Prostate gland (tissue), 2 donors: ENCODE measurements at regions not wholly inside any gene's neighbourhood (a gene's known extent, or its start where the extent isn't known, plus 50 kb on each side); places are given as distances from the start of the nearest gene placed in this dataset.

Experiments used
- DNase-seq: peaks from one replicate; pipeline ENCODE4 v3.0.0-alpha.2; 2019; ENCODE audit warnings: low spot score
- H3K27ac ChIP-seq, 2 donors: fragments of 200-600 bp; sonication (generic); 2 replicates each; pipeline ENCODE4 v1.5.1; 2017 to 2019
- H3K27me3 ChIP-seq: fragments of 200-600 bp; sonication (generic); replicated peaks from 2 replicates; pipeline ENCODE4 v1.5.1; 2019; ENCODE audit not compliant: insufficient read depth
- H3K36me3 ChIP-seq, 2 donors: fragments of 200-600 bp; sonication (generic); 1 replicate in 1 of 2; 2 replicates in 1 of 2; pipeline versions ENCODE4 v1.5.1 to v1.8.1; 2017 to 2019
- H3K4me1 ChIP-seq: fragments of 200-600 bp; sonication (generic); replicated peaks from 2 replicates; pipeline ENCODE4 v1.5.1; 2019
- H3K4me3 ChIP-seq, 2 donors: fragments of 200-600 bp; sonication (generic); 2 replicates each; pipeline ENCODE4 v1.5.1; 2017 to 2019
- H3K9me3 ChIP-seq: fragments of 200-600 bp; sonication (generic); 2 replicates; pipeline ENCODE4 v1.5.1; 2017
- CTCF ChIP-seq, 4 experiments: fragments of 200-600 bp in 2 of 4; fragments of 450-650 bp in 2 of 4; sonication (generic) in 2 of 4; IDR thresholded peaks; 1 replicate in 3 of 4; 2 replicates in 1 of 4; pipeline ENCODE4 v1.5.1; 2016 to 2019; ENCODE audit warnings: antibody characterized with exemption in 4 of 4, mild to moderate bottlenecking in 2 of 4, moderate library complexity in 2 of 4
- POLR2A ChIP-seq: fragments of 450-650 bp; IDR thresholded peaks from one replicate; pipeline ENCODE4 v1.6.1; 2016; ENCODE audit warnings: antibody characterized with exemption, mild to moderate bottlenecking
- POLR2AphosphoS5 ChIP-seq: sonication (generic); formaldehyde crosslinking; IDR thresholded peaks from one replicate; pipeline ENCODE4 v1.6.1; 2017; ENCODE audit warnings: antibody characterized with exemption
- WGBS: methylation state at CpG from one replicate; pipeline ENCODE4 v1.1.5; 2018; 5-methylcytosine and 5-hydroxymethylcytosine counted together
- intact Hi-C: fragments of 100-400 bp; cut with DNase I; formaldehyde crosslinking; loops from one replicate; pipeline ENCODE4 v1.14.2; 2022

DNA sequence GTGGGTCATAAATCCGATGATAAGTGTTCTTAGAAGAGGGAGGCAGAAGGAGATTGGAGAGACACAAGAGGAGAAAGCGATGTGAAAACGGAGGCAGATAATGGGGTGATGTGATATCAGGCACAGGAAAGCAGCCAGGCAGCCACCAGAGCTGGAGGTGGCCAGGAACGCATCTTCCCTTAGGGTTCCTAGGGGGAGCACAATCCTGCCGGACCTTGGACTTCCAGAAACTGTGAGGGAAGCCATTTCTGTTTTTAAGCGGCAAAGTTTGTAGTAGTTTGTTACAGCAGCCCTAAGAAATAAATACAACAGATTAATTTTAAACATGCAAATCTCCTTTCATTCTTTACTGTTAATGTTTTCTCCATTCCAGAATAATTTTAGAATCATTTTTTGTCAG is 259.9 kb upstream of the TMC3 start:
- DNase-seq = no peak
- Histone ChIP-seq H3K9me3 (no peaks in the 10 kb centered on the region), H3K4me1 (no peaks in the 10 kb centered on the region), H3K27me3 (no peaks in the 10 kb centered on the region), H3K36me3 (no peaks in the 10 kb centered on the region), H3K4me3 (no peak overlapping the region), H3K27ac (no peak overlapping the region)
- intact Hi-C loops = no loop called here
- 87% methylated on average over 6 of the region's 6 CpGs for WGBS
- TF ChIP-seq CTCF (IDR thresholded peaks at IDR 0.05) (no peak), POLR2AphosphoS5 (no peak), POLR2A (no peak)

DNA sequence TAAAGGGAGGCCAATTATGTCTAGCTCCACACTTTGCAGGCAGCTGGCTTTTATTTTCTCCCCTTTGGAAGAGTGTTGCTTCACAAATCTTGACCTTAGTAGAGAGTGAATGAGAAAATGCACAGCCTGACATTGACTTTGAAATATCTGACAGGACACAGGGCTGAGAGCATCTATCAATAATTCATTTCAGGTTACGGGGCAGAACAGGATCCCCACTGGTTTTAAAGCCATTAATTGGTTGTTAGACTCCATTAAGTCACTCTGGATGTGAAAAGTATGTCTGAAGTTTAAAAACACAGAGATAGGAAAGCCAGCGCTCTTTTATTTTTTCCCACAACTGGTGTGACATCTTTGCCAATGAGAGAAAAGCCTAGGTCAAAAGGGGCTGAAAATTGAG is 251.9 kb upstream of the TMC3 start:
- H3K9me3 ChIP-seq = no peaks in the 10 kb centered on the region
- no peak overlapping the region for H3K4me3 ChIP-seq
- DNase-seq = no peak
- no peaks in the 10 kb centered on the region for H3K4me1 ChIP-seq
- no peak overlapping the region for H3K27ac ChIP-seq
- WGBS = 77% methylated on average over 2 of the region's 2 CpGs
- no peaks in the 10 kb centered on the region for H3K27me3 ChIP-seq
- intact Hi-C loops = no loop called here
- H3K36me3 ChIP-seq = no peaks in the 10 kb centered on the region
- TF ChIP-seq CTCF (IDR thresholded peaks at IDR 0.05) = no peak
- TF ChIP-seq POLR2AphosphoS5 = no peak
- TF ChIP-seq POLR2A = no peak

- TF ChIP-seq POLR2A (no peak), CTCF (IDR thresholded peaks at IDR 0.05) (no peak), POLR2AphosphoS5 (no peak)
- no peak for DNase-seq
- Histone ChIP-seq H3K27ac (no peak overlapping the region), H3K27me3 (no peaks in the 10 kb centered on the region), H3K4me1 (no peaks in the 10 kb centered on the region), H3K9me3 (no peaks in the 10 kb centered on the region), H3K4me3 (no peak overlapping the region), H3K36me3 (no peaks in the 10 kb centered on the region)
- 85% methylated on average over 4 of the region's 4 CpGs for WGBS
- intact Hi-C loops = no loop called here
Observed at GRCh38 chr15:81619002-81619401, 245.0 kb upstream of the TMC3 start.

DNA sequence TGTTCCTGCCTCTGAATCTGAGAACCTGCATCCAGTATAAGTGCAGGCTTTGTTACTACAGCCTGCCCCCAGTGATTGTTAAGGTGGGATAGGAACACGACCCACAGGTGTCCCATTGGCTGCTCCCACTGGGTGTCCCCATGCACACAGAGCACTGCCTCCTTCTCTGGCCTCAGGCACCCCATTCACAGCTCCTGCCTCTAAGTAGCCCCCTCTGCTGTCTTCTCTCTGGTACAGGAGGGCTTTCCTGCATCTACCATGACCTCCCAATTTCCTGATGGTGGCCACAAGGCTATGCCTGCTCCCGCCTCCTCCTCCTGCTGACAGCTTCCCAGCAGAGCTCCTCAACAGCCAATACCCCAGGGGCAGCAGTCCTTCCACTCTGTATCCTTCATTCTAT is 238.6 kb upstream of the TMC3 start:
- 94% methylated on average over 2 of the region's 2 CpGs for WGBS
- no peaks in the 10 kb centered on the region for H3K4me1 ChIP-seq
- no peaks in the 10 kb centered on the region for H3K36me3 ChIP-seq
- TF ChIP-seq POLR2AphosphoS5 (no peak), CTCF (IDR thresholded peaks at IDR 0.05) (no peak), POLR2A (no peak)
- no peak for DNase-seq
- H3K4me3 ChIP-seq = no peak overlapping the region
- no peaks in the 10 kb centered on the region for H3K27me3 ChIP-seq
- H3K9me3 ChIP-seq = no peaks in the 10 kb centered on the region
- H3K27ac ChIP-seq = no peak overlapping the region
- intact Hi-C loops = no loop called here

- Histone ChIP-seq H3K9me3 (no peaks in the 10 kb centered on the region), H3K27me3 (no peaks in the 10 kb centered on the region), H3K4me1 (no peaks in the 10 kb centered on the region), H3K36me3 (no peaks in the 10 kb centered on the region), H3K4me3 (no peak overlapping the region), H3K27ac (no peak overlapping the region)
- TF ChIP-seq CTCF (IDR thresholded peaks at IDR 0.05) (no peak), POLR2AphosphoS5 (no peak), POLR2A (no peak)
- no peak for DNase-seq
- WGBS = 83% methylated on average over 4 of the region's 4 CpGs
- intact Hi-C loops = no loop called here
Observed at GRCh38 chr15:81611679-81612078, 237.7 kb upstream of the TMC3 start.
